Right lobe of liver (tissue), 4 donors: ENCODE measurements at regions not wholly inside any gene's neighbourhood (a gene's known extent, or its start where the extent isn't known, plus 50 kb on each side); places are given as distances from the start of the nearest gene placed in this dataset.

Experiments used
- CTCF ChIP-seq, 4 donors: fragments of 200-600 bp in 3 of 4; fragments of 450-650 bp in 1 of 4; IDR thresholded peaks; one replicate each; pipeline versions ENCODE4 v1.5.1 to v1.8.0; 2016 to 2022; ENCODE audit warnings: antibody characterized with exemption in 4 of 4, mild to moderate bottlenecking in 2 of 4
- POLR2A ChIP-seq: fragments of 450-650 bp; IDR thresholded peaks from one replicate; pipeline ENCODE4 v1.6.1; 2017; ENCODE audit warnings: antibody characterized with exemption, mild to moderate bottlenecking
- donor health status: DM: no; HTN: no; CAD: no.
- donor health status: DM: no; HTN: no; CAD: no.
- donor health status: DM: no; HTN: yes; CAD: no.

GRCh38 chr11:96551136-96551535, 161.3 kb downstream of the JRKL start:
- TF ChIP-seq POLR2A (no peak), CTCF (IDR thresholded peaks at IDR 0.05) (no peak)
